Fibroblast of villous mesenchyme (primary cell): ENCODE measurements at regions not wholly inside any gene's neighbourhood (a gene's known extent, or its start where the extent isn't known, plus 50 kb on each side); places are given as distances from the start of the nearest gene placed in this dataset.

Experiments
- DNase-seq: peaks from one replicate; pipeline ENCODE4 v3.0.0-alpha.2; 2010; ENCODE audit warnings: low read depth
- H3K4me3 ChIP-seq: 2 replicates; pipeline ENCODE4 v1.5.1; 2011; ENCODE audit warnings: low read depth, mild to moderate bottlenecking, low read length
- TF ChIP-seq, protein P1 (sequence below): IDR thresholded peaks from 2 replicates; pipeline ENCODE4 v1.5.1; 2012; ENCODE audit warnings: low read depth, mild to moderate bottlenecking, low read length; ENCODE audit not compliant: insufficient read depth

- H3K4me3 ChIP-seq: no peak overlapping the region
- TF ChIP-seq, protein P1, sequence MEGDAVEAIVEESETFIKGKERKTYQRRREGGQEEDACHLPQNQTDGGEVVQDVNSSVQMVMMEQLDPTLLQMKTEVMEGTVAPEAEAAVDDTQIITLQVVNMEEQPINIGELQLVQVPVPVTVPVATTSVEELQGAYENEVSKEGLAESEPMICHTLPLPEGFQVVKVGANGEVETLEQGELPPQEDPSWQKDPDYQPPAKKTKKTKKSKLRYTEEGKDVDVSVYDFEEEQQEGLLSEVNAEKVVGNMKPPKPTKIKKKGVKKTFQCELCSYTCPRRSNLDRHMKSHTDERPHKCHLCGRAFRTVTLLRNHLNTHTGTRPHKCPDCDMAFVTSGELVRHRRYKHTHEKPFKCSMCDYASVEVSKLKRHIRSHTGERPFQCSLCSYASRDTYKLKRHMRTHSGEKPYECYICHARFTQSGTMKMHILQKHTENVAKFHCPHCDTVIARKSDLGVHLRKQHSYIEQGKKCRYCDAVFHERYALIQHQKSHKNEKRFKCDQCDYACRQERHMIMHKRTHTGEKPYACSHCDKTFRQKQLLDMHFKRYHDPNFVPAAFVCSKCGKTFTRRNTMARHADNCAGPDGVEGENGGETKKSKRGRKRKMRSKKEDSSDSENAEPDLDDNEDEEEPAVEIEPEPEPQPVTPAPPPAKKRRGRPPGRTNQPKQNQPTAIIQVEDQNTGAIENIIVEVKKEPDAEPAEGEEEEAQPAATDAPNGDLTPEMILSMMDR: no peak
- DNase-seq: no peak
Measured at GRCh38 chr17:34820922-34821321, 140.3 kb downstream of the CCT6B start.

GRCh38 chr17:34820248-34820801, 140.9 kb downstream of the CCT6B start:
- no peak for DNase-seq
- no peak overlapping the region for H3K4me3 ChIP-seq
- TF ChIP-seq, protein P1: no peak

DNA sequence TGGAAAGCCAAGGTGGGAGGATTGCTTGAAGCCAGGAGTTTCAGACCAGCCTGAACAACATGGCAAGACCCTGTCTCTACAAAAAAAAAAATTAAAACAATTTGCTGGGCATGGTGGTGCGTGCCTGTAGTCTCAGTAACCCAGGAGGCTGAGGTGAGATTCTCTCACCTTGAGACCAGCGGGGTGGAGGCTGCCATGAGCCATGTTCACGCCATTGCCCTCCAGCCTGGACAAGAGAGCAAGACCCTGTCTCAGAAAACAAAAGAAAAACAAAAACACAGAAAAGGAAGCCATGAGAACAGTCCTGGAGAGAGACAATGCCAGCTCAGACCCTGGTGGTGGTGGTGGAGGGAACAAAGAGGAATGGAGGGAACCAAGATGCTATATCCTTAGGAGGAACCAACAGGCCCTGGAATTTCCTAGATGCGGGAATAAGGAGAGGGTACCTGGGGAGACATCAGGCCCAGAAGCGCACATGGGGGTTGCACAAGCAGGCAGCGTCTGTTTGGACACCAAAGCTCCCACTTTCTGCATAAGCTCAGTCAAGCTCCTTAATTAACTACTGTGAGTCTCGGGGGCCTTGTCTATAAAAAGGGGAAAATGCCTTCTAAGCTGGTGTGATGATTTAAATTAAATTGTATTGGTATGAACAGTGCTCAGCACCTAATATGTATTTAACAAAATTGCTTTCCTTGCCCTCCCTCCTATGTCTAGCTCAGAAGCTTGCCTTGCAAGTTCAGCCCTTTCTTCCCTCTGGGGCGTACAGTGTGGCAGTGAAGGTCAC, 143.8 kb downstream of the CCT6B start:
- DNase-seq: no peak
- H3K4me3 ChIP-seq: no peak overlapping the region
- TF ChIP-seq, protein P1: no peak

- TF ChIP-seq, protein P1: no peak
- DNase-seq: no peak
- H3K4me3 ChIP-seq: no peak overlapping the region
Measured at GRCh38 chr17:34816848-34817247, 144.4 kb downstream of the CCT6B start.

GRCh38 chr17:34813290-34813689, 148.0 kb downstream of the CCT6B start:
- DNase-seq: no peak
- H3K4me3 ChIP-seq: no peak overlapping the region
- TF ChIP-seq, protein P1: no peak

DNA sequence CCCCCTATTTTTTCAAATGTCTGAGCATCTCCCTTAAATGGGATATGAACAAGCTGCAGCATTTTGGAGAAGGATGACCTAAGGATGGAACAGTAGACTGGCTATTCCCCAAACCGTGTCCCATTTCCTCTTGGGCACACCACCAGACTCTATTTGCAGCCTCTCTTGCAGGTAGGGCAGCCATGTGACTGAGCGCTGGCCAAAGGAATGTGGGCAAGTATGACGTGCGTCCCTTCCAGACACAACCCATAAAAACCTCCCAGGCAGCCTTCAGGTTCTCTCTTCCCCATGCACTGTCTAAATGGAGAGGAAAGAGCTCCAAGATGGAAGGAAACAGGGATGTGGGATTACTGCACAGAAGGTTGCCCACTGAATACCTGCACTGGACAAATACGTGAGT, 149.7 kb downstream of the CCT6B start:
- no peak for DNase-seq
- TF ChIP-seq, protein P1: no peak
- H3K4me3 ChIP-seq: no peak overlapping the region
